Astrocyte (in vitro differentiated cells and primary cell): ENCODE measurements at regions not wholly inside any gene's neighbourhood (a gene's known extent, or its start where the extent isn't known, plus 50 kb on each side); places are given as distances from the start of the nearest gene placed in this dataset.

Source experiments
- DNase-seq: peaks from one replicate; pipeline ENCODE4 v3.0.0-alpha.2; 2010; ENCODE audit warnings: low read depth
- FAIRE-seq: peaks from 2 replicates; lab custom pipeline; 2011; peaks lifted over from hg19 to GRCh38; lab: Jason Lieb, UNC
- H2AFZ ChIP-seq: 2 replicates; pipeline ENCODE4 v1.6.0; 2012; ENCODE audit warnings: low read depth, low read length, inconsistent platforms
- H3K27ac ChIP-seq: 2 replicates; pipeline ENCODE4 v1.5.1; 2011; ENCODE audit warnings: low read depth, low read length, inconsistent platforms
- H3K27me3 ChIP-seq: 2 replicates; pipeline ENCODE4 v1.6.0; 2011; ENCODE audit warnings: low read length, inconsistent platforms; ENCODE audit not compliant: insufficient read depth
- H3K36me3 ChIP-seq: 2 replicates; pipeline ENCODE4 v1.5.1; 2011; ENCODE audit warnings: low read length, inconsistent platforms; ENCODE audit not compliant: insufficient read depth
- H3K4me1 ChIP-seq: 2 replicates; pipeline ENCODE4 v1.5.1; 2011; ENCODE audit warnings: low read length, inconsistent platforms; ENCODE audit not compliant: insufficient read depth
- H3K4me2 ChIP-seq: 2 replicates; pipeline ENCODE4 v1.6.0; 2012; ENCODE audit warnings: low read length, inconsistent platforms
- H3K4me3 ChIP-seq: 2 replicates; pipeline ENCODE4 v1.5.1; 2011; ENCODE audit warnings: low read depth, mild to moderate bottlenecking, low read length, inconsistent platforms; ENCODE audit not compliant: insufficient read depth
- H3K79me2 ChIP-seq: 2 replicates; pipeline ENCODE4 v1.6.0; 2012; ENCODE audit warnings: mild to moderate bottlenecking, low read length, inconsistent platforms; ENCODE audit not compliant: insufficient read depth
- H3K9ac ChIP-seq: 2 replicates; pipeline ENCODE4 v1.6.0; 2012; ENCODE audit warnings: mild to moderate bottlenecking, low read length, inconsistent platforms
- H3K9me3 ChIP-seq: 2 replicates; pipeline ENCODE4 v1.5.1; 2012; ENCODE audit warnings: low read depth, mild to moderate bottlenecking, low read length, inconsistent platforms; ENCODE audit not compliant: insufficient read depth
- H4K20me1 ChIP-seq: 2 replicates; pipeline ENCODE4 v1.6.0; 2012; ENCODE audit warnings: low read length, inconsistent platforms; ENCODE audit not compliant: insufficient read depth
- H3K27ac Mint-ChIP-seq: one replicate; pipeline ENCODE4 v1.8.0; 2021; ENCODE audit warnings: mild to moderate bottlenecking, mixed read lengths; ENCODE audit not compliant: unreplicated experiment
- H3K27me3 Mint-ChIP-seq: one replicate; pipeline ENCODE4 v1.8.0; 2021; ENCODE audit warnings: low read depth, mixed read lengths; ENCODE audit not compliant: unreplicated experiment
- H3K36me3 Mint-ChIP-seq: one replicate; pipeline ENCODE4 v1.8.0; 2021; ENCODE audit warnings: low read depth, mixed read lengths; ENCODE audit not compliant: unreplicated experiment
- H3K4me1 Mint-ChIP-seq: one replicate; pipeline ENCODE4 v1.8.0; 2021; ENCODE audit warnings: low read depth, mixed read lengths; ENCODE audit not compliant: unreplicated experiment
- H3K4me3 Mint-ChIP-seq: one replicate; pipeline ENCODE4 v1.8.0; 2021; ENCODE audit warnings: mild to moderate bottlenecking, moderate library complexity, mixed read lengths; ENCODE audit not compliant: unreplicated experiment
- H3K9me3 Mint-ChIP-seq: one replicate; pipeline ENCODE4 v1.8.0; 2021; ENCODE audit warnings: mild to moderate bottlenecking, mixed read lengths; ENCODE audit not compliant: unreplicated experiment
- CTCF ChIP-seq: IDR thresholded peaks from 2 replicates; pipeline ENCODE4 v1.5.1; 2011; ENCODE audit warnings: low read depth, mild to moderate bottlenecking, inconsistent platforms, low read length, moderate library complexity; ENCODE audit not compliant: insufficient read depth
- EZH2 ChIP-seq: IDR thresholded peaks from 2 replicates; pipeline ENCODE4 v1.6.1; 2012; ENCODE audit warnings: mild to moderate bottlenecking, low read length, inconsistent platforms; ENCODE audit not compliant: insufficient read depth

- no peaks in the 10 kb centered on the region for H3K9me3 ChIP-seq
- no peak for FAIRE-seq
These were observed 52.1 kb downstream of the MPP7 start for GRCh38 chr10:28250782-28251181.

DNA sequence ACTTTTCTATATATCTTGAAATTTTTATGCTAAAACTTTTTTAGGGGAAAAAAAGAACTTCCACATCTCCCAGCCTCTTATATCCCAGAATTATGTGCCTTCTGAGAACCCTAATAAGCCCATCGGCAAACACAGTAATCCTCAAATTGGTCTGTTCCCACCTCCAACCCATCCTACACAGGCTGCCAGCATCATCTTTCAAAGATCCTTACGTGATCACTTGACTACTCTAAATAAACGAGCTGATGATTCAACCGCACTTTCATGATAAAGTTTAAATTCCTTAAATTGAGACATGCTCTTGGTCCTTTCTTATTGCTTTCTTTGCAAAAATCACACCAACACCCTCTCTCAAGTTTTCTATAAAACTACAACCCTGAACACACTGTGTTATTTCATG, 52.5 kb downstream of the MPP7 start:
- Mint-ChIP-seq H3K36me3 (no peaks in the 10 kb centered on the region), H3K4me1 (peaks cover 33% of the 10 kb centered on the region), H3K4me3 (no peak overlapping the region), H3K9me3 (no peaks in the 10 kb centered on the region), H3K27me3 (no peaks in the 10 kb centered on the region), H3K27ac (no peak overlapping the region)
- FAIRE-seq: peak; percentile 17
- H4K20me1 ChIP-seq: no peaks in the 10 kb centered on the region
- no peaks in the 10 kb centered on the region for H3K9me3 ChIP-seq
- H3K79me2 ChIP-seq: no peaks in the 10 kb centered on the region
- no peak overlapping the region for H3K9ac ChIP-seq
- no peak overlapping the region for H2AFZ ChIP-seq
- TF ChIP-seq CTCF (no peak), EZH2 (no peak)
- DNase-seq: peak; percentile 50
- no peaks in the 10 kb centered on the region for H3K36me3 ChIP-seq
- no peak overlapping the region for H3K4me2 ChIP-seq
- H3K4me1 ChIP-seq: peaks cover 3% of the 10 kb centered on the region
- no peak overlapping the region for H3K27ac ChIP-seq
- H3K4me3 ChIP-seq: no peak overlapping the region
- no peaks in the 10 kb centered on the region for H3K27me3 ChIP-seq

More at GRCh38 chr10:28250782-28251181, 52.1 kb downstream of the MPP7 start:
- no peak overlapping the region for H3K4me3 Mint-ChIP-seq
- Histone ChIP-seq H4K20me1 (no peaks in the 10 kb centered on the region), H3K4me1 (peaks cover 3% of the 10 kb centered on the region), H3K4me2 (no peak overlapping the region), H3K27me3 (no peaks in the 10 kb centered on the region), H2AFZ (no peak overlapping the region), H3K79me2 (no peaks in the 10 kb centered on the region), H3K36me3 (no peaks in the 10 kb centered on the region), H3K4me3 (no peak overlapping the region), H3K9ac (no peak overlapping the region), H3K27ac (no peak overlapping the region)
- H3K27me3 Mint-ChIP-seq: no peaks in the 10 kb centered on the region
- DNase-seq: peak; percentile 25
- no peaks in the 10 kb centered on the region for H3K36me3 Mint-ChIP-seq
- no peaks in the 10 kb centered on the region for H3K9me3 Mint-ChIP-seq
- TF ChIP-seq EZH2 (no peak), CTCF (peak; percentile 44)
- H3K4me1 Mint-ChIP-seq: peaks cover 32% of the 10 kb centered on the region
- H3K27ac Mint-ChIP-seq: no peak overlapping the region

DNA sequence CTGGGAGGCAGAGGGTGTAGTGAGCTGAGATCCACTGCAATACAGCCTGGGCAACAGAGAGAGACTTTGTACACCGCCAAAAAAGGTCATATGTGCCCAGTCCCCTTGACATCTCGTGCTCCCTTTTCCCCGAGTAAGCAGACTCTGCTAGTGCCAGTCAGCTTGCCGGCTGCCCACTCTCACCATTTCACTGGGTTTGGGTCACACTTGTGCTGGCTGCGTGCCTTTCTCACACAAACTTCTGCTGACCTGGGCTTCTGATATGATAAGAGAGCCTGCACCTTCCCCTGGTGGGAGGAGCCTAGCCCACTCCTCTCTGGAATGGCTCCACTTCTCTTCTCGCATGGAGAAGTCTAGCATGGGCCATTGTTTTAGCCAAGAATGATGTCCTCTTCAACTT, 53.4 kb downstream of the MPP7 start:
- H3K4me3 Mint-ChIP-seq: no peak overlapping the region
- H3K9ac ChIP-seq: no peak overlapping the region
- no peaks in the 10 kb centered on the region for H4K20me1 ChIP-seq
- H3K36me3 ChIP-seq: no peaks in the 10 kb centered on the region
- DNase-seq (no peak), FAIRE-seq (no peak)
- H3K4me3 ChIP-seq: no peak overlapping the region
- H2AFZ ChIP-seq: no peak overlapping the region
- H3K27me3 ChIP-seq: no peaks in the 10 kb centered on the region
- no peak overlapping the region for H3K27ac Mint-ChIP-seq
- no peak overlapping the region for H3K4me2 ChIP-seq
- H3K4me1 ChIP-seq: peaks cover 3% of the 10 kb centered on the region
- no peaks in the 10 kb centered on the region for H3K9me3 ChIP-seq
- no peaks in the 10 kb centered on the region for H3K36me3 Mint-ChIP-seq
- H3K9me3 Mint-ChIP-seq: no peaks in the 10 kb centered on the region
- H3K79me2 ChIP-seq: no peaks in the 10 kb centered on the region
- H3K27ac ChIP-seq: no peak overlapping the region
- peaks cover 31% of the 10 kb centered on the region for H3K4me1 Mint-ChIP-seq
- TF ChIP-seq EZH2 (no peak), CTCF (no peak)
- no peaks in the 10 kb centered on the region for H3K27me3 Mint-ChIP-seq
